Activated T-cell treated with anti-CD3 and anti-CD28 coated beads for 48 hours (primary cell): ENCODE measurements at regions not wholly inside any gene's neighbourhood (a gene's known extent, or its start where the extent isn't known, plus 50 kb on each side); places are given as distances from the start of the nearest gene placed in this dataset.

ENCODE experiments used
- DNase-seq: peaks from one replicate; pipeline ENCODE4 v3.0.0-alpha.2; 2020; ENCODE audit warnings: low read depth

DNA sequence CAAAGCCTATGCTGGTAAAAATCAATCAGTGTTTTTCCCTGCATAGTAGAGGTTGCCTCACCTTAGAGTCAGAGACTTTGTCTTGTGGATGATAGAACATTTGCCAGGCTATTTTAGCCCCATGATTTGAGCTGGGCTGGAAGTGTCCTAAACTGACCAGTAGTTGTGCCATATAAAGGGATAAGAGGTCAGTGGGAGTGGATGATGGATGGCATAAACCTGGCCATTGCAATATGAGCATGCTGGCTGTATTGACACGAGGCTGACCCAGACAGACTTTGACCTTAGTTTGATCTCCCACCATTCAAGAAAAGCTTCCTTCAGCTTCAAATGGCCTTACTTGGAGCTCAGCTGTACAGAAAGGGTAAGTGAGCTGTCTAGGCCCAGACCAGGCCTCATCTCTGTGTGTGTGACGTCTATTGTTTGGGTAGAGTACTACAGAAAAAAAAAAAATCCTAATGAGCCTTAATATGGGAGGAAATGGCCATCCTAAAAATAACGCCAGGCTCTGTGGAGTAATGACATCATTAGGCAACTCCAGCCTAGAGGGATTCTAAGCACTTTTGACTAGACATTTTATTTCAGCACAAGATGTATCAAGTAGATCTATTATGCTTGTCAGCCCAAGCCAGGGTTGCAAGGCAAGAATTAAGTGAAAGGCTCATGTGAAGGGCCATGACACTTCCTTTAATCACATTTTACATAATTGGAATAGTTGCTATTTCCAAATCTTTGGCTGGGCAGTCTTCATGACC, 51.3 kb upstream of the CADM1 start:
- no peak for DNase-seq
